Lower leg skin (tissue), 3 donors: ENCODE measurements at regions not wholly inside any gene's neighbourhood (a gene's known extent, or its start where the extent isn't known, plus 50 kb on each side); places are given as distances from the start of the nearest gene placed in this dataset.

Experiments used
- CTCF ChIP-seq, 3 donors: fragments of 450-650 bp; IDR thresholded peaks; one replicate each; pipeline ENCODE4 v1.5.1; 2016; ENCODE audit warnings: antibody characterized with exemption in 3 of 3, mild to moderate bottlenecking in 3 of 3, moderate library complexity in 2 of 3
- POLR2A ChIP-seq, 2 donors: fragments of 450-650 bp; IDR thresholded peaks; one replicate each; pipeline ENCODE4 v1.6.1; 2016 to 2017; ENCODE audit warnings: antibody characterized with exemption in 2 of 2, mild to moderate bottlenecking in 1 of 2, moderate library complexity in 1 of 2

GRCh38 chr10:70974351-70974901 lies 86.1 kb upstream of the PCBD1 start:
- no peak for TF ChIP-seq CTCF (IDR thresholded peaks at IDR 0.05)
- no peak for TF ChIP-seq POLR2A (IDR thresholded peaks at IDR 0.05)
